Fibroblast of lung (primary cell): ENCODE measurements at regions not wholly inside any gene's neighbourhood (a gene's known extent, or its start where the extent isn't known, plus 50 kb on each side); places are given as distances from the start of the nearest gene placed in this dataset.
"Not testable (repeated sequence)": the region's sequence is repeated elsewhere in the genome, so short reads cannot be mapped to it uniquely, and the experiment has no call there.

Experiments
- DNase-seq, 2 donors: peaks; one replicate each; pipeline versions ENCODE4 v3.0.0 to v3.0.0-alpha.2; 2010; ENCODE audit warnings: low read depth in 2 of 2
- H2AFZ ChIP-seq: 2 replicates; pipeline ENCODE4 v1.5.1; 2012; ENCODE audit warnings: low read length, control low read depth, inconsistent platforms
- H3K27ac ChIP-seq: 2 replicates; pipeline ENCODE4 v1.5.1; 2011; ENCODE audit warnings: low read length, control low read depth; ENCODE audit not compliant: insufficient read depth
- H3K27me3 ChIP-seq: 2 replicates; pipeline ENCODE4 v1.5.1; 2011; ENCODE audit warnings: mild to moderate bottlenecking, low read length; ENCODE audit not compliant: control insufficient read depth, insufficient read depth
- H3K36me3 ChIP-seq: 2 replicates; pipeline ENCODE4 v1.5.1; 2011; ENCODE audit warnings: low read length; ENCODE audit not compliant: control insufficient read depth, insufficient read depth
- H3K4me1 ChIP-seq: 2 replicates; pipeline ENCODE4 v1.5.1; 2011; ENCODE audit warnings: low read length; ENCODE audit not compliant: control insufficient read depth, insufficient read depth; ENCODE audit errors: extremely low read depth
- H3K4me2 ChIP-seq: 2 replicates; pipeline ENCODE4 v1.5.1; 2011; ENCODE audit warnings: low read length, control low read depth; ENCODE audit not compliant: insufficient read depth; ENCODE audit errors: extremely low read depth
- H3K4me3 ChIP-seq, 4 experiments: fragments of 200-600 bp in 1 of 4; sonication (generic) in 1 of 4; replicated peaks in 1 of 4; 2 replicates each; pipeline ENCODE4 v1.5.1; 2011 to 2016; ENCODE audit warnings: low read length in 4 of 4, low read depth in 3 of 4, mild to moderate bottlenecking in 3 of 4, control low read depth in 2 of 4, inconsistent platforms in 1 of 4, mixed read lengths in 1 of 4; ENCODE audit not compliant: insufficient read depth in 1 of 4; ENCODE audit errors: control extremely low read depth in 1 of 4
- H3K79me2 ChIP-seq: 2 replicates; pipeline ENCODE4 v1.5.1; 2012; ENCODE audit warnings: mild to moderate bottlenecking, low read length, inconsistent platforms; ENCODE audit not compliant: control insufficient read depth, insufficient read depth
- H3K9ac ChIP-seq: 2 replicates; pipeline ENCODE4 v1.5.1; 2011; ENCODE audit warnings: mild to moderate bottlenecking, low read length, control low read depth; ENCODE audit not compliant: insufficient read depth
- H3K9me3 ChIP-seq: 2 replicates; pipeline ENCODE4 v1.5.1; 2012; ENCODE audit warnings: low read depth, low read length; ENCODE audit not compliant: control insufficient read depth, insufficient read depth
- H4K20me1 ChIP-seq: 2 replicates; pipeline ENCODE4 v1.5.1; 2011; ENCODE audit warnings: low read length; ENCODE audit not compliant: control insufficient read depth, insufficient read depth; ENCODE audit errors: extremely low read depth
- EZH2 ChIP-seq: IDR thresholded peaks from 2 replicates; pipeline ENCODE4 v1.5.1; 2012; ENCODE audit warnings: low read length, control low read depth, mild to moderate bottlenecking; ENCODE audit errors: missing control alignments
- TF ChIP-seq, protein P1 (sequence below), 2 donors: IDR thresholded peaks in 1 of 2; conservative IDR thresholded peaks in 1 of 2; 1 replicate in 1 of 2; 2 replicates in 1 of 2; pipeline ENCODE4 v1.5.1; 2011 to 2012; ENCODE audit warnings: low read length in 2 of 2, control low read depth in 1 of 2, inconsistent platforms in 1 of 2, low read depth in 1 of 2, mild to moderate bottlenecking in 1 of 2

DNA sequence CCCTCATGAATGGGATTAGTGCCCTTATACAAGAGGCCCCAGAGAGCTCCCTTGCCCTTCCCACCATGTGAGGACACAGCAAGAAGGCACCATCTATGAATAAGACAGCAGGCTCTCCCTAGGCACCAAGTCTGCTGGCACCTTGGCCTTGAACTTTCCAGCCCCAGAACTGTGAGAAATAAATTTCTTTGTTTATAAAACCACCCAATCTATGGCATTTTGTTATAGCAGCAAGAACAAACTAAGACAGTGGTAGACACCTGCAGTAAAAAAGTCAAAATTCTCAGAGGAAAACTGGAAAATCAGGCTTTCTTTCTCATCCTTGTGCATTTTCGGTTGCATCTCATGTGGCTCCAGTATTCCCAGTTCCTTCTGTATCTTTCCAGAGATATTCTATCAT lies 90.3 kb downstream of the LSM3 start:
- no peak overlapping the region for H3K4me3 ChIP-seq

DNA sequence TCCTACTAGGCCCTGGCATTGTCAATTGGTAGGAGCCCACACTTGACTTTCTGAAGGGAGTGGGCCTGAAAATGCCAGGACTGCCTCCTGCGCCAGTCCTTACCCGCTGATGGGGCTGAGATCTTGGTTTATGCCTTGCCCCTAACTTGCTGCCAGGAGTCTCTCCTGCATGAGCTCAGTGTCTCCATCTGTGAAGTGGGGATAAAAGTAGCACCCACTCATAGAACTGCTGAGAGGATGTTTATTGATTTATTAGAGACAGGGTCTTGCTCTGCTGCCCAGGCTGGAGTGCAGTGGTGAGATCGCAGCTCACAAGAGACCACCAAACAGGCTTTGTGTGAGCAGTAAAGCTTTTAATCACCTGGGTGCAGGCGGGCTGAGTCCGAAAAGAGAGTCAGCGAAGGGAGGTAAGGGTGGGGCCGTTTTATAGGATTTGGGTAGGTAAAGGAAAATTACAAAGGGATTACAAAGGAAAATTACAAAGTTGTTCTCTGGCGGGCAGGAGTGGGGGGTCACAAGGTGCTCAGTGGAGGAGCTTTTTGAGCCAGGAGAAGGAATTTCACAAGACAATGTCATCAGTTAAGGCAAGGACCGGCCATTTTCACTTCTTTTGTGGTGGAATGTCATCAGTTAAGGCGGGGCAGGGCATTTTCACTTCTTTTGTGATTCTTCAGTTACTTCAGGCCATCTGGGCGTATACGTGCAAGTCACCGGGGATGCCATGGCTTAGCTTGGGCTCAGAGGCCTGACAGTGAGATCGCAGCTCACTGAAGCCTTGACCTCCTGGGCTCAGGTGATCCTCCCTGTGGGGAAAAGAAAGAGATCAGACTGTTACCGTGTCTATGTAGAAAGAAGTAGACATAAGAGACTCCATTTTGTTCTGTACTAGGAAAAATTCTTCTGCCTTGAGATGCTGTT lies 93.7 kb downstream of the LSM3 start:
- H3K4me3 ChIP-seq, DNase-seq, H3K4me1 ChIP-seq, H3K9ac ChIP-seq, H4K20me1 ChIP-seq, H2AFZ ChIP-seq, H3K4me2 ChIP-seq, H3K36me3 ChIP-seq, H3K27ac ChIP-seq, H3K9me3 ChIP-seq, H3K27me3 ChIP-seq, H3K79me2 ChIP-seq: not testable (repeated sequence)

More for the DNA sequence above, 90.3 kb downstream of the LSM3 start:
- peaks cover 4% of the 10 kb centered on the region for H3K27me3 ChIP-seq
- H4K20me1 ChIP-seq, result no peaks in the 10 kb centered on the region
- no peak overlapping the region for H3K27ac ChIP-seq
- H3K79me2 ChIP-seq, result no peaks in the 10 kb centered on the region
- TF ChIP-seq EZH2, result no peak
- TF ChIP-seq, protein P1, sequence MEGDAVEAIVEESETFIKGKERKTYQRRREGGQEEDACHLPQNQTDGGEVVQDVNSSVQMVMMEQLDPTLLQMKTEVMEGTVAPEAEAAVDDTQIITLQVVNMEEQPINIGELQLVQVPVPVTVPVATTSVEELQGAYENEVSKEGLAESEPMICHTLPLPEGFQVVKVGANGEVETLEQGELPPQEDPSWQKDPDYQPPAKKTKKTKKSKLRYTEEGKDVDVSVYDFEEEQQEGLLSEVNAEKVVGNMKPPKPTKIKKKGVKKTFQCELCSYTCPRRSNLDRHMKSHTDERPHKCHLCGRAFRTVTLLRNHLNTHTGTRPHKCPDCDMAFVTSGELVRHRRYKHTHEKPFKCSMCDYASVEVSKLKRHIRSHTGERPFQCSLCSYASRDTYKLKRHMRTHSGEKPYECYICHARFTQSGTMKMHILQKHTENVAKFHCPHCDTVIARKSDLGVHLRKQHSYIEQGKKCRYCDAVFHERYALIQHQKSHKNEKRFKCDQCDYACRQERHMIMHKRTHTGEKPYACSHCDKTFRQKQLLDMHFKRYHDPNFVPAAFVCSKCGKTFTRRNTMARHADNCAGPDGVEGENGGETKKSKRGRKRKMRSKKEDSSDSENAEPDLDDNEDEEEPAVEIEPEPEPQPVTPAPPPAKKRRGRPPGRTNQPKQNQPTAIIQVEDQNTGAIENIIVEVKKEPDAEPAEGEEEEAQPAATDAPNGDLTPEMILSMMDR (conservative IDR thresholded peaks at IDR 0.05 in 1 of 2, IDR thresholded peaks at IDR 0.05 in 1 of 2; ENCODE audit: low read depth in 1 of 2, low read length in 2 of 2), result no peak
- H3K4me1 ChIP-seq, result no peaks in the 10 kb centered on the region
- H3K36me3 ChIP-seq, result no peaks in the 10 kb centered on the region
- DNase-seq, result no peak
- H2AFZ ChIP-seq, result no peak overlapping the region
- H3K4me2 ChIP-seq, result no peak overlapping the region
- H3K9me3 ChIP-seq, result no peaks in the 10 kb centered on the region
- no peak overlapping the region for H3K9ac ChIP-seq

DNA sequence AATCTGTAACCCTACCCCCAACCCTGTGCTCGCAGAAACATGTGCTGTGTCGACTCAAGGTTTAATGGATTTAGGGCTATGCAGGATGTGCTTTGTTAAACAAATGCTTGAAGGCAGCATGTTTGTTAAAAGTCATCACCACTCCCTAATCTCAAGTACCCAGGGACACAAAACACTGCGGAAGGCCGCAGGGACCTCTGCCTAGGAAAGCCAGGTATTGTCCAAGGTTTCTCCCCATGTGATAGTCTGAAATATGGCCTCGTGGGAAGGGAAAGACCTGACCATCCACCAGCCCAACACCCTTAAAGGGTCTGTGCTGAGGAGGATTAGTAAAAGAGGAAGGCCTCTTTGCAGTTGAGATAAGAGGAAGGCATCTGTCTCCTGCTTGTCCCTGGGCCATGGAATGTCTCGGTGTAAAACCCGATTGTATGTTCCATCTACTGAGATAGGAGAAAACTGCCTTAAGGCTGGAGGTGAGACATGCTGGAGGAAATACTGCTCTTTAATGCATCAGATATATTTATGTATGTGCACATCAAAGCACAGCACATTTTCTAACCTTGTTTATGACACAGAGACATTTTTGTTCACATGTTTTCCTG lies 94.4 kb downstream of the LSM3 start:
- H3K79me2 ChIP-seq, H4K20me1 ChIP-seq, DNase-seq, H3K9me3 ChIP-seq, H3K9ac ChIP-seq, H3K4me1 ChIP-seq, H3K36me3 ChIP-seq, H2AFZ ChIP-seq, H3K27me3 ChIP-seq, H3K27ac ChIP-seq, H3K4me2 ChIP-seq, H3K4me3 ChIP-seq: not testable (repeated sequence)
